ENCODE measurements at regions not wholly inside any gene's neighbourhood (a gene's known extent, or its start where the extent isn't known, plus 50 kb on each side); places are given as distances from the start of the nearest gene placed in this dataset.
A peak's percentile ranks its signal among the peaks of the same experiment; 100 is the strongest.
"Not testable (repeated sequence)": the region's sequence is repeated elsewhere in the genome, so short reads cannot be mapped to it uniquely, and the experiment has no call there.

DNA sequence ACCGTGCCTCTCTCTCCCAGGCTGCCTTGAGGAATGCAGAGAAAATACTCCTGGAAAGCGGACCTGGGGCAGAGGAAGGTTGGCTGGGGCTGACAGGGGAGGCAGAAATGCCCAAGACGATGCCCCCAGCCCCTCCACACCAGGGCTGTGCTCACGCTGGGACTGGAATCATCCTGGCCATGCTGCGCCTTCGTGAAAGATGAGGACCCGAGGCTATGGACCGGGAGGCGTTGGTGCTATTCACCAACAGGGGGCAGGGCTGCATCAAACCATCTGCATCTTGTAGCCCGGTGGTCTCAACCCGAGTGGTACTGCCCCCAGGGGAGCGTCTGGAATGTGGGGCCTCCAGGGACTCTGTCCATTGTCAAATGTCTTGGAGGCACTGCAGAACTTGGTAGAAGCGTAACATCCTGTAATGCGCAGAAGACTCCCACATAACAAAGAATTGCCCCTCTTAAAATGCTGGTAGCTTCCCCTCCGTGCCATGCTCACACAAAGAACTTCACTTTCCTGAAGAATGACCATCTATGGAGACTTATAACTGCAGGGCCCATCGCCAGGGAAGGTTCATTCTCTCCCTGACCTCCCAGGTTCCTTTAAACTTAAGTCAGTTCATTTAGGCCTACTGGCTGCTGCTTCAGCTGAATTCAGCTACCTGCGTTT lies 251.2 kb downstream of the RRAGC start:
- DNase-seq, result peak; percentile 81

DNA sequence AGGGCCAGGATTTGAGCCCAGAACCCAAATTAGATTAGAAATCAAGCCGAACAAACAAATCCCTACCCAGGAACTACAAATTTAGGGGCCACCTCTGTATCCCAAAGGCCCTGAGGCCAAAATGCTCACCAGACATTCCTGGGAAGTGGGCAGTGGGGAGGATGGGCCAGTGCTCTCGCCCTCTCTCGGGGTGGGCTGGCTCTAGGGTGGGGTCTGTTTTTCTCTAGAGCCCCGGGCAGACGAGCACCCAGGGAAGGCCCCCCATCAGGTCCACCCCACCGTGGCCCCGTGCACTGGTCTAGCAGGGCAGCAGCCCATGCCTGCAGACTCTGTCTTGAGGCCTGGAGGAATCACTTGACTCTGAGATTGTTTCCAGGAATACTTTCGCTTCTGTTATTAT lies 252.0 kb downstream of the RRAGC start:
- DNase-seq, result no peak

DNA sequence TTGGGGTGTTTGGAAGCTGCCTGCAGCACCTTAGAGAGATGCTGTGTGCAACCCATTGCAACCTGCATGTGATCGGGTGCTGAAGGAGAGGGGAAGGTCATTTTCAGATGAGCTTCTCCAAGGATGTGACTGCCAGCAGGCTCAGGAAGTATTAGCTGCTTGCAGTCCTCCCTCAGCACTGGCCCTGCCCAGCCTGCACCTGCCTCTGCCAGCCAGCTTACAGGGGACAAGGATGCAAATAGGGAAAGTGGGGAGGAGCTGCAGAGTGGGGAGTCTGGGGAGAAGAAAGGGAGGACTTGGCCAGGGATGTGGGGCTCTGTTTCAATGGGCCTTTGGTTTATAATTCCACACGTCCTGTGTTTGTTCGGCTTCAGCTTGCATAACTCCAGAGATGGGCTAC lies 254.5 kb downstream of the RRAGC start:
- DNase-seq, result peak; percentile 45

DNA sequence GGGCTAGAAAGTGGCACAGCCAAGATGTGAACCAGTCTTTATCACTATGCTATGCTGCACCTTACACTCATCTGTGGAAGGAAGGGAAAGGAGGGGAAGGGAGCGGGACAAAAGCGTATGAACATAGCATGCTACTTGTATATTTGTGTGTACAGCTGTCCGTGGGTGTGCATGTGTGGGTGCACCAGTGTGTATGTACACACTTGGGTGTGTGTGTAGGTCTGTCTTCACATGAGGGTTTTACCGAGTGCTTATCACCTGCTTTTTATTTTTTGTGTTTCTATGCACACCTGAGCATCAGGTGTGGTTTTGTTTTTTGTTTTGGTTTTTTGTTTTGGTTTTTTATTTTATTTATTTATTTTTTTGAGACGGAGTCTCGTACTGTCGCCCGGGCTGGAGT lies 255.7 kb downstream of the RRAGC start:
- peak; percentile 32 for DNase-seq

DNA sequence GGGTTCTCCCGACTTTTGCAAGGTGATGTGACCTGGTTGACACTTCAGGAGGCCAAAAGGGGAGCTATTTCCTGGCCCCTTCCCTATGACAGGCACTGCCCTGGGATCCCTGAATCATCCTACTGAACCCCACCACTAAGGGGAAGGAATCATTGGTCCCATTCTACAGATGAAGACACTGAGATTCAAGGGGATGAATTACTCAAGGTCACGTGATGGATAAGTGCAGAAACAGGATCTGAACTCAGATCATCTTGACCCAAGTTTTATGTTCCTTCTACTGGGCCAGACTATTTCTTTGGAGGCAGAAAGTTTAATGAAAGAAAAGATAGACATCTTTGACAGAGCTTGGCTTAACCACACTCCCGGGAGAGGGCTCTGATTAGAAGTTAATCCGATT lies 258.7 kb downstream of the RRAGC start:
- no peak for DNase-seq

DNA sequence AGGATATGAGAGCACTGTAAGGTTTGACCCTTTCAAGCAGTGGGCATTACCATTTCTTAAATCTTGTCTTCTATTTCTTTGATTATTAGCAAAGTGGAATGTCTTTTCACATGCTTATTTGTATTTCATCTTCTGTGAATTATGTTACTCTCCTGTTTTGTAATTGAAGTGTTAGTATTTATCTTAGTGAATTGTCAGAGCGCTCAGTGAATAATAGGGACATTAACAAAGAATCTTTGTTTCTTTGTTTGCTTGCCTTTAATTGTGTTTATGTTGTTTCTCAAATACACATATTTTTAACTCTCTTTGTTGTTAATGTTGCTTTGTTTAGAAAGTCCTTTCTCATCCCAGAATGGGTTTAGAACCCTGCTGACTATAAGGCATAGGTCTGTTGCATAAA lies 259.3 kb downstream of the RRAGC start:
- DNase-seq, result no peak

DNA sequence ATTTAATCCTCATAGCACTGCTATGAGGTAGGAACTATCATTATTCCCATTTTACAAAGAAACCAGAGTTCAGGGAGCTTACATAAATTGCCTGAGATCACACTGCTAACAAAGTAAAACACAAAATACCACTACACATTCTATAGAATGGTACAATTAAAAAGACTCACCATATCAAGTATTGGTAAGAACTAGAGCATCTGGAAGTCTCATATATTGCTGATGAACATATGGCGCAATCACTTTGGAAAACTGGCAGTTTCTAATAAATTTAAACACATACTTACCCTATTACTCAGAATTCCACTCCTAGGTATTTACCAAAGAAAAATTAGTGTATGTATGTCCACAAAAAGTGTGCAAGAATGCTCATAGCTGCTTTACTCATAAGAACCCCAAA lies 261.5 kb downstream of the RRAGC start:
- DNase-seq, result no peak

DNA sequence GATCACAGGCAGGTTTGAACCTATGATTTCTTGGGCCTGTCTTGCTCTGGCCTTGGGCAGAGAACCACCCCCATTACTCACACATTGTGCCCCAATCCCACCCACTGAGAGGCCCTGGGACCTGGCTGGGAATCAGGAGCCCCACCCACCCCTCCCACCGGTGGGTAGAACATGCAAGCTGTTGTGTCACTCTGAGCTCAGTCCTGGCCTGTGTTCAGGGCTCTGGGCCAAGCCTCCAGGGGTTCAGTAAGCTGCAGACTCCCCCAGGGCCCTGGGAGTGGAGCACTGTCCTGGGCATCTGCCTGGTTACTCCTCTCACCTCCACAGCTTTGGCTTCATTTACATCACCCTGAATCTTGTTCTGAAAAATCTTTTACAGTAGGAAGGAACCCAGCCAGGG lies 270.5 kb downstream of the RRAGC start:
- peak; percentile 33 for DNase-seq

DNA sequence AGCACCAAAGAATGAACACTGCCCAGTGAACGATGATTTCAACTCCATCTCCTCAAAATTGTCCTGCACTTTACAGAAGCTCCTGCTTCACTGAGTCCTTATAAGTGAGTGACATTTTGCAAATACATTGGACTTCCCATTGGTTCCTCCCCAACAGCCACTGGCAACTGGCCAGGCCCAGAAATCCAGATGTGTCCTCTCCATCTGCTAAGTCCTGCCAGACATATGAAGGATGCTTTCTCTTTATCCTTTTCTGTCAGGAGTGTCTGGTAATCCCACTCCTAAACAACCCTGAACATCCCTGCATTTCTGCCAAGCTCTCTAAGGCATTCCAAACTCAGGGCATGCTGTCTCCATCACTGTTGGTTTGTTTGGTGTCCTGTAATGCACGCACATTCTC lies 271.8 kb downstream of the RRAGC start:
- peak; percentile 16 for DNase-seq

DNA sequence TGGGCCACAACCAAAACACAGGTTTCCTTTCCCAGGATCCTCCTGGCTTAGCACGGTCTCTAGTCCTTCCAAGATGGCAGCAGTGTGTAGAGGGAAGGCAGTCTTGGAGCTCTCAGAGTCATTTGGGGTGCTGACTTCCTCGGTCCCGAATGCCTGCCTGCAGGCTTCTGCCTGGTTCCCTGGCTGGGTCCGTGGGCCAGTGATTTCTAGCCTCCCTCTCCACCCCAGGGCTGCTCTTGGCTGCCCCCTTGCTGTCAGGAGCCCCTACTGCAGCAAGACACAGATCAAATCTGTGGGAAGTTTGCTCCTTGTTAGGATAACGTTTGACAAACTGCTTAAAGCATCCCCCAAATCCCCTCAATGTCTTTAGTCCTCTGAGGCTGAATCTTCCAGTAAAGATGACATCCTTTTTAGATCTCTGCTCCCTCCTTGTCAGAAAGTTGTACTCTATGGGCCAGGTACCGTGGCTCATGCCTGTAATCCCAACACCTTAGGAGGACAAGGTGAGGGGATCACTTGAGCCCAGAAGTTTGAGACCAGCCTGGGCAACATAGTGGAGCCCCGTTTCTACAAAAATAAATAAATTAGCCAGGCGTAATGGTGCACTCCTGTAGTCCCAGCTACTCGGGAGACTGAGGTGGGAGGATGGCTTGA lies 272.5 kb downstream of the RRAGC start:
- peak; percentile 79 for DNase-seq

DNA sequence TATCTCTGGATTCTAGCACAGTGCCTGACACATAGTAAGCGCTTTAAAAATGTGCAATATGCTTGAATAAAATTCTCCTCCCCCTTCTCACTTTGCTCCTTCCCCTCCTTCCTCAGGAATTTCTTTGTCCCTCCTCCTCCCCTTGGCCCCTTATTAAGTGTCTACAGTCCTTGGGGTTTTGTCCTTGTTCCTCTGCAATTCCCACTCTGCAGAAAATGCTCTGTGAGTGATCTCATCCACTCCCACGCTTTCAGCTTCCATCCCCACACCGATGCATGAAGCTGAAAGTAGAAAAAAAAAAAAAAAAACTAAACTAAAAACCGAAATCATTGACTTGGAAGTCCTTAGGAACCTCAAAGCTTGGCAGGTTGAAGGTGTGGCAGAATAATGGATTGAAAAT lies 273.6 kb downstream of the RRAGC start:
- peak; percentile 14 for DNase-seq

DNA sequence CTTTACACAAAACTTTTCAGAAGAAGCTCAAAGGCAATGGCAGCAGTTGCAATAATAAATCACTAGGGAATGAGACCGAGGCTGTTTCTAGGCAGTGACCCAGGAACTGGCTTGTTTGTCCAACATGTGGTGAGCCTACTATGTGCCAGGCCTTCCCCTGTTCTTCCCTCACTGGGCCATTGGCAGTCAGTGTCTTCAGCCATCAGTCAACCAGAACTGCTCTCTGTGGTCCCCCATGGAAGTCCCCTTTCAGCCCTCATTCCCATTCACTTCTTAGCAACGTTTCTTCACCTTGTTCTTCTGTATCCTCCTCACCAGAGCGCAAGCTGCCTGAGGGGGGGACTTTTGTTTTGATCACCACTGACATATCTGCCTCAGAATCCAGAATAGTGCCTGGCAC lies 274.1 kb downstream of the RRAGC start:
- peak; percentile 14 for DNase-seq

DNA sequence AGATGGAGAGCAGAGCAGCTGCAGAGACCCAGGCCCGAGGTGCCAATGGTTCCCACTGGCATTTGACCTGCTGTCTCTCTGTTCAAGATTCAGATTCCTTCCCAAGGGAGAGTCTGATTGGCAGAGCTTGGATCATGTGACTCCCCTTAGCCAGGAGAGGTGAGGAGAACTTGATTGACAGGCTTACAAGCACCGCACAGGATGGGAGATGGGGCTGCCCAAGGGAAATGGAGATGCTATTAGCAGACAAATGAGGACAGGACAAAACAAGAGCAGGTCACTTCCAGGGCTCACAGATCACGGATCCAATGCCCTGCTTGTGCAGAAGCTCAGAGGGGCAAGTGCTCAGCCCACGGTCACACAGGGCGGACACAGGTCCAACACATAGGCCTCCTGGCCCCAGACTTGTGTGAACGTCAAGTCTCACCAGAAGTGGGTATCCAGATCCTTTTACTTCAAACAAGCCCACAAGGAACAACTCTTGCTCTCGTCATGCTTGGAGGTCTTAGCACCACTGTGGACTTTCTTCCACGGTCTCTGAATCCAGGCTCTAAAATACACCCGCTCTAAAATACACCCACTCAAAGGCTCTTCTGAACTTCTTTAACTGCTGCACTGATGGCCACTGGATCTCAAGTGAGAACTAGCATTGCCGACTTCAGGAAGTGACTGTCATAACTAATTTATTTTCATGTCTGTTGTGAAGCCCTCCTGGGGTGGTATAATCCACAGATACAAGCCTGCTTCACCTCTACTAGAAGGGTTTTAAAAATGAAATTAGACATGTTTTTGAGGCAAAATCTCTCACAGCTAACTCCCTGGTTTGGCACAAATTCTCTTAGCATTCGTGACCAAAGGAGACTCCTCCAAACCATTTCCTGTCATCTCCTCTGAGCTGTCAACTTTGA lies 274.9 kb downstream of the RRAGC start:
- peak; percentile 43 for DNase-seq

DNA sequence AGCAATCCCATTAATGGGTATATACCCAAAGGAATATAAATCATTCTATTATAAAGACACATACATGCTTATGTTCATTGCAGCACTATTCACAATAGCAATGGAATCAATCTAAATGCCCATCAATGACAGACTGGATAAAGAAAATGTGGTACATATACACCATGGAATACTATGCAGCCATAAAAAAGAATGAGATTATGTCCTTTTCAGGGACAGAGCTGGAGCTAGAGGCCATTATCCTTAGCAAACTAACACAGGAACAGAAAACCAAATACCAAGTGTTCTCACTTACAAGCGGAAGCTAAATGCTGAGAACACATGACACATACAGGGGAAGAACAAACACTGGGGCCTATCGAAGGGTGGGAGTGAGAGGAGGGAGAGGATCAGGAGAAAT lies 276.3 kb downstream of the RRAGC start:
- not testable (repeated sequence) for DNase-seq

DNA sequence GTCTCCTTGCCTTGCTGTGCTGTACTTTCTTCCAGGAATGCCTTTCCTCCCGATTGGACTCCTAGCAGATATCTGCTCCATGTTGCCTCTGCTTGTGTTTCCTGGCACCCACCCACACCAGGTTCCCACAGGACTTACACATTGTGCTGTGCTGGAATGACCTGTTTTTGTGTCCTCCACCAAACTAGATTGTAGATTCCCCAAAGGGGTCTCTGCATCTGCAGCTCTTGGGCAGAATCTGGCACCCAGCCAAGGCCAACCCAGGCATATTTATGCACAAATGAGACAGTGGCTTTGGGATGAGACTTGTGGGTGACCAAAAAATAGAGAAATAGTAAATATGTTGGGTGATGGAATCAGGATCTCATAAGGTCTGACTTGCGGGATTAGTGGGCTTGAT lies 278.2 kb downstream of the RRAGC start:
- DNase-seq, result peak; percentile 29

DNA sequence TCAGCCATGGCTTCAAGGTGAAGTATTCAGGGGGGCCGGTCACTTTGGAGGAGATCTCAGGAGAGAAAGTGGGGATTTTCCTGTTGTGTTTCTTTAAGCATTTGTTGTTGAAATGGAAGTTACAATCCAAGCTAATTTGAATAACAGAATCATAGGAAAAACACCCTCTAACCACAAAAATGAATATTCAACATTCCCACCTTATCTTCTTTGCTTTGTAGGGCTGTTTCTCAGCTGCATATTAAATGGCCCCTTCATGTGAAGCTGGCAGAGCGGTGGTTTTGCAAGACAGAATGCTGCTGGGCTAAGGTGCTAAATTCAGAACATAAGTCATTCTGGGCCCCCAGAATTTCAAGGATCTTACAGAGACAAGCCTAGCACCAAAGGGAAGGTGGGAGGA lies 279.0 kb downstream of the RRAGC start:
- DNase-seq, result peak; percentile 19

DNA sequence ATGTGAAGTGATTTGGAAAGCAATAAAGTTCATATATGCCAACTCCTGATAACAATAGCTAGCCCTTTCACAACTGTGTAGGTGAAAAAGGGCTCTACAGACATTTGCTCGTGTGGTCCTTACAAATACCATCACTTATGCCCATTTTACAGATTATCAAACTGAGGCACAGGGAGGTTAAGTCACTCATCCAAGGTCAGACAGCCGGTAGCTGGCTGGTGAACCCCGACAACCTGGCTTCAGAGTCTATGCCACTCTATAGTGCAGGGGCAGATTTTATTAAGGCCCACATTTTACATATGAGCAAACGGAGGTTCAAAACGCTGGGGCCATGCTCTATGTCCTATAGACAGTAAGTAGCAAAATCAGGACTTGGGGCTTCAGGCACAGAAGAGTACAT lies 280.5 kb downstream of the RRAGC start:
- peak; percentile 14 for DNase-seq

DNA sequence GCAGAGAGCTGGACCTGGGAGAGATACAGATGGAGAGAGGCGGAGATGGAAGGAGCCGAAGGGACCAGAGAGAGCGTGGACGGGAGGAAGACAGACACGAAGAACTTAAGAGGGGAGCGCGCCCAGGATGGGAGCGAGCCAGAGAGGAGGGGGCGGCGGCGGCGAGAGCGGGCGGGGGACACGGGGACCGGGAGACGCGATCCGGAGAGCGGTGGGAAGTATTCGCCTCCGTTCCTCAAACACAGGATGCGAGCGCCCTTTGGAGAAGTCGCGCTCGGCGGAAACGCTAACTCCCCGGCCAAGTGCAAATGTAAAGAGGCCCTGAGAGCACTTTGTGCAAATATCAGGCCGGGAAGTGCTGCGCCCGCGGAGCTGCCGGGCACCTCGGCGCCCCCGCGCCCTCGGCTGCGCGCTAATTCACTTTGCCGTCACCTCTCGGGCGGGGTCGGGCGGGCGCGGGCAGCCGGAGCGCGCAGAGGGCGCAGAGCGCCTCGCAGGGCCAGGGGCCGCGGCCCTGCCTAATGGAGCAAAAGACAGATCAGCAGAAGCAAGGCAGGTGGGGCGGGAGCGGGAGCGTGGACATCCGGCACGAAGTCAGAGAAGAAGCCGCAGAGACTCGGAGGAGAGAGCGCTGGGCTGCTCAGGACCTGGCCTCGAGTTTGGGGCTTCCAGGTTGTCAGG lies 281.2 kb downstream of the RRAGC start:
- peak; percentile 59 for DNase-seq

DNA sequence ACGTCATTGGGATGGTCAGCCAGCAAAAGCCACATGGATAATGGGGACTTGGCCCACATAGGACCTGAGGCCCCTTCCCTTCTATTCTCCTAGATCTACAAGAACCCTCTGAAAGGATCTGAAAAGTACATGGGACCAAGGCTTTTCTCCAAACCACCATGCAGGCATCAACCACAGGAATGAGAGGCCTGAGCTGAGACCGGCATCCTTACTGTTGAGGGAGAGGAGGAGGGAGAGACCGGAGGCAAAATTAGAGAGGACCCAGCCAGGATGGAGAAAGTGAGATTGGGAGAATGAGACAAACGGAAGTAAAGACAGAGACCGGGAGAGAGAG lies 281.7 kb downstream of the RRAGC start:
- no peak for DNase-seq

DNA sequence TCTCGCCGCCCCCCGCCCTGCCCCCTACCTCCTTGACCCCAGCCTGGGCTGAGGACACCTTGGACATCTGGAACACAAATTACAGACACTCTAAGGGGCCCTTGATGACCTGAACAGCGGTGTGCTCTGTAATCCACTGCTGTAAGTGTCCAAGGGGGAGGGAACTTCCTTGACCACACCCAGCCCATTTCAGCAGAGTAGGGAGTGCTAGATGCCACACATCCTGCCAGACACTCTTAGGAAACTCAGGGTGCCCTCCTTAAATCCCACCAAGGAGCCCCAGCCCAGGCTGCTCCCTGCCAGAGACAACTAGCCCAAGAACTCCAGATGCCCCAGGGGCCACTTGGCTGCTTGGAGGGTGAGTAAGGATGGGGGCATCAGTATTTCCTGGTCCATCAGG lies 282.2 kb downstream of the RRAGC start:
- DNase-seq, result peak; percentile 38

DNA sequence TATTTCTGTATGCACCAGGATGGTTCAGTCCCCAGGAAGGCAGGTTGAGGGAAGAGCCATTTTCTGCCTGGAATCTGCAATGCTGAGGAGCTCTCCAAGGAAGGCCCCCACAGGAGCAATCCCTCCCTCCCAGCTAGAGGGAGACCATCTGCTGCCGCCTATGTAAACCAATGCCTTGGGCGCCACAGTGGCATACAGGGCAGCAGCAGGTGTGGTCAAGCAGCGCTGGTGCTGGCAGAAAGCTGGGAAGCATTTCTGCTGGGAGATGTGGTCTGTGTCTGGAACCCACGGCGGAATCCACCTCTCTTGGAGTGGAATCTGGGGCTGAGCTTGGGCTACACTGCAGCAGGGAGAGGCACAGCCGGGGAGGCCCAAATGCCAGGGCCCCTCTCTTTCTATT lies 283.3 kb downstream of the RRAGC start:
- peak; percentile 33 for DNase-seq

DNA sequence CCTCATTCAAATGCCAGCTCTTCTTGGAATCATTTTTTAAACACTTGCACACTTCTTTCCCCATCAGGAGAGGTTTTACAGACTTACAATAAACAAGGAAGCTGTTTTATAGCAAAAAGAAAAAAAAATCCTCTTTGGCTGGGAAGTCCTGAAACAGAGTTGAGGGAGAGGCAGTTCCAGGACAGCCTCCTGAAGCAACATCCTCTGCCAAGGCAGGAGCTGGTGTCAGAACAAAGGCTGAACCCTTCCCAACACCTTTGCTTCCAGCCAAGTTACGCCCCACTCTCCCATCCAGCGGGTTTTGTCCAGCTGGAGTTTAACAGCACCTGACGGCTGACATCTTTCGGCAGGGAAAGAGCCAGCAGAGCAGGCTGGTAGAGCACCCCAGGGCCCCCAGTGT lies 287.8 kb downstream of the RRAGC start:
- no peak for DNase-seq

DNA sequence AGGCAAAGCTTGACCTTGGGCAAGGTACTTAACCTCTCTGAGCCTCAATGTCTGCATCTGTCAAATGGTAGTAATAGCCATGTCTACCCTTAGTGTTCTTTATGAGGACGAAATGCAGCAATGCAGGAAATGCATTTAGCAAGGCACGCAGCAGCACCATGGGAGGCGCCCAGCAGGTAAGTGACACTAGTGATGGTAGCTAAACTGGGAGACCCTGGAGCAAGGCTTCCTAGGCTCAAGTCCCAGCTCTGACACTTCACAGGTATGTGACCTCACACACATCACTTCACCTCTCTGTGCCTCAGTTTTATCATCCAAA lies 289.0 kb downstream of the RRAGC start:
- no peak for DNase-seq
